K562 (cell line): ENCODE measurements at regions not wholly inside any gene's neighbourhood (a gene's known extent, or its start where the extent isn't known, plus 50 kb on each side); places are given as distances from the start of the nearest gene placed in this dataset.

Experiments
- ATAC-seq: fragments of 200-7000 bp; cut with Tn5 transposase; 3 replicates; pipeline ENCODE4 v1.9.1; 2020; ENCODE audit warnings: moderate library complexity
- BruUV-seq: library from RNA; stranded (reverse); fragments of 400-500 nt; replicated peaks from 2 replicates; lab custom pipeline; 2021; lab: Mats Ljungman, UMichigan
- CTCF ChIA-PET: fragments of 300-600 bp; formaldehyde crosslinking; extraction: SDS; loops from one replicate; lab custom pipeline; 2021; ENCODE audit warnings: low intra/inter-chr PET ratio; lab: Yijun Ruan, JAX
- POLR2A ChIA-PET: fragments of 300-600, 350-650 bp; sonication (Branson Sonifier 250); formaldehyde crosslinking; extraction: SDS; loops from one replicate; lab custom pipeline; 2021; ENCODE audit warnings: antibody characterized with exemption, inconsistent platforms; lab: Yijun Ruan, JAX
- DNase-seq, 4 experiments: peaks; one replicate each; pipeline versions ENCODE4 v3.0.0 to v3.0.0-alpha.2; 2011 to 2018; ENCODE audit warnings: low spot score in 3 of 4, mixed read lengths in 3 of 4; ENCODE audit errors: extremely low read depth in 1 of 4
- FAIRE-seq: peaks from 2 replicates; lab custom pipeline; 2011; peaks lifted over from hg19 to GRCh38; lab: Jason Lieb, UNC
- H2AFZ ChIP-seq: 2 replicates; pipeline ENCODE4 v1.6.0; 2011; ENCODE audit warnings: low read depth, low read length, control low read depth, inconsistent platforms
- H3K27ac ChIP-seq: fragments of 200-600 bp; 3 replicates; pipeline ENCODE4 v1.8.0; 2011; ENCODE audit warnings: low read depth, mild to moderate bottlenecking, control low read depth, inconsistent platforms, low read length, moderate library complexity, mixed read lengths; ENCODE audit errors: extremely low read depth
- H3K27me3 ChIP-seq, 2 experiments: fragments of 300-600 bp in 1 of 2; 2 replicates in 1 of 2; 3 replicates in 1 of 2; pipeline versions ENCODE4 v1.6.0 to v1.8.0; 2011; ENCODE audit warnings: inconsistent platforms in 2 of 2, low read length in 2 of 2, mild to moderate bottlenecking in 1 of 2, mixed read lengths in 1 of 2, moderate library complexity in 1 of 2; ENCODE audit not compliant: control insufficient read depth in 2 of 2, insufficient read depth in 2 of 2
- H3K36me3 ChIP-seq: fragments of 300-600 bp; 3 replicates; pipeline ENCODE4 v1.8.0; 2011; ENCODE audit warnings: mild to moderate bottlenecking, low read length, inconsistent platforms; ENCODE audit not compliant: control insufficient read depth, insufficient read depth
- H3K4me1 ChIP-seq, 2 experiments: fragments of 200-600 bp in 1 of 2; replicated peaks in 1 of 2; 2 replicates in 1 of 2; 3 replicates in 1 of 2; pipeline versions ENCODE4 v1.5.1 to v1.8.0; 2011; ENCODE audit warnings: inconsistent platforms in 2 of 2, low read length in 2 of 2, mild to moderate bottlenecking in 1 of 2, mixed read lengths in 1 of 2, moderate library complexity in 1 of 2; ENCODE audit not compliant: control insufficient read depth in 2 of 2, insufficient read depth in 2 of 2
- H3K4me2 ChIP-seq: 2 replicates; pipeline ENCODE4 v1.6.1; 2011; ENCODE audit warnings: low read length, control low read depth, inconsistent platforms, mixed read lengths; ENCODE audit not compliant: insufficient read depth
- H3K4me3 ChIP-seq: fragments of 200-600 bp; sonication (generic), shearing (Covaris generic); 2 replicates; pipeline ENCODE4 v1.5.1; 2016; ENCODE audit warnings: control low read depth, inconsistent platforms
- H3K79me2 ChIP-seq: fragments of 200-600 bp; 3 replicates; pipeline ENCODE4 v1.8.0; 2011; ENCODE audit warnings: low read length, inconsistent platforms; ENCODE audit not compliant: control insufficient read depth, insufficient read depth
- H3K9ac ChIP-seq, 2 experiments: 2 replicates each; pipeline versions ENCODE4 v1.6.0 to v1.6.1; 2011; ENCODE audit warnings: low read depth in 2 of 2, low read length in 2 of 2, control low read depth in 1 of 2, inconsistent platforms in 1 of 2, mild to moderate bottlenecking in 1 of 2, mixed read lengths in 1 of 2; ENCODE audit not compliant: insufficient read depth in 1 of 2
- H3K9me1 ChIP-seq: one replicate; pipeline ENCODE4 v1.6.0; 2011; ENCODE audit warnings: inconsistent platforms, mild to moderate bottlenecking, low read length, moderate library complexity; ENCODE audit not compliant: control insufficient read depth, insufficient read depth
- H3K9me3 ChIP-seq: replicated peaks from 2 replicates; pipeline ENCODE4 v1.5.1; 2011; ENCODE audit warnings: low read depth, low read length, inconsistent platforms; ENCODE audit not compliant: control insufficient read depth, insufficient read depth
- H4K20me1 ChIP-seq: replicated peaks from 2 replicates; pipeline ENCODE4 v1.6.1; 2011; ENCODE audit warnings: low read length, inconsistent platforms, mixed read lengths; ENCODE audit not compliant: control insufficient read depth, insufficient read depth
- CBFA2T3 ChIP-seq: fragments of 450-650 bp; IDR thresholded peaks from 2 replicates; pipeline ENCODE4 v1.6.1; 2017
- NELFE ChIP-seq: IDR thresholded peaks from 2 replicates; pipeline ENCODE4 v1.6.1; 2011; ENCODE audit warnings: mild to moderate bottlenecking; ENCODE audit not compliant: insufficient read depth, insufficient read length
- RBBP5 ChIP-seq: fragments of 200-600 bp; sonication (generic); IDR thresholded peaks from 2 replicates; pipeline ENCODE4 v1.6.1; 2012; ENCODE audit warnings: borderline replicate concordance, mild to moderate bottlenecking, low read length, control low read depth, inconsistent platforms; ENCODE audit not compliant: insufficient read depth, poor library complexity, severe bottlenecking
- SMAD1 ChIP-seq: fragments of 150-350 bp; IDR thresholded peaks from 2 replicates; pipeline ENCODE4 v1.6.1; 2014; ENCODE audit warnings: low read length, low read depth; ENCODE audit not compliant: partially characterized antibody
- ZNF551 ChIP-seq: fragments of 250-450 bp; sonication (Bioruptor Pico); IDR thresholded peaks from 2 replicates; pipeline ENCODE4 v1.5.0; 2021; ENCODE audit warnings: mild to moderate bottlenecking, moderate library complexity
- ZNF583 ChIP-seq: fragments of 250-450 bp; sonication (Bioruptor Pico); IDR thresholded peaks from 2 replicates; pipeline ENCODE4 v1.4.0; 2020
- WGBS: fragments of 100-300 bp; shearing (Covaris generic); methylation state at CpG from one replicate; pipeline ENCODE4 v1.1.6; 2016; ENCODE audit warnings: low coverage, mixed read lengths; ENCODE audit not compliant: insufficient coverage; ENCODE audit errors: missing lambda C conversion rate; 5-methylcytosine and 5-hydroxymethylcytosine counted together
- in situ Hi-C: fragments of 300-500 bp; cut with MboI; formaldehyde crosslinking; loops from 4 replicates; pipeline ENCODE4 v1.15.0; 2018; ENCODE audit warnings: inconsistent platforms, mixed read lengths
- intact Hi-C: fragments of 100-400 bp; cut with micrococcal nuclease; formaldehyde crosslinking; loops from 2 replicates; pipeline ENCODE4 v1.14.2; 2022
- TF ChIP-seq, protein P1 (sequence below): sonication (generic); formaldehyde crosslinking; IDR thresholded peaks from 2 replicates; pipeline ENCODE4 v1.8.0; 2023; ENCODE audit warnings: mild to moderate bottlenecking, missing genetic modification reagents
- TF ChIP-seq, protein P2 (sequence below): fragments of 450-650 bp; IDR thresholded peaks from 2 replicates; pipeline ENCODE4 v1.6.1; 2014; ENCODE audit warnings: low read depth, mild to moderate bottlenecking, moderate library complexity, borderline replicate concordance

DNA sequence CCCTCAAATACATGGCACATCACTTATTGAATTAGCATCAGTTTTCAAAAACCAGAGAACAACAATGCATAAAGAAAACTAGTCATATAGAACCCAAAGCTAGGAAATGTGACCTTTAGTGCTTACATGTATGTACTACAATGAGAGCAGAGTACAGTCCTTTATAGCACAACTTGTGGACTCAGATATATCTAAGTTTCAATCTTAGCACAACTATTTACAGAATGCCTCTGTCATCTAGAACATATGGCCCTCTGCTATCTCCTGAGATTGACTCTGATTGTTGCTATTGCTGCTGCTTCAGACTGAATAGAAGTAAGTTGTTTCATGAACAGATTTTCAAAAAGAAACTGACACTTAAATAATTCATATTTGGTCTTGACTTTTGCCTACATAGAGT is 1536.2 kb downstream of the EFNA5 start (continued):
- TF ChIP-seq SMAD1 (no peak), ZNF551 (CRISPR knock-in tag) (no peak), ZNF583 (no peak), NELFE (no peak)

DNA sequence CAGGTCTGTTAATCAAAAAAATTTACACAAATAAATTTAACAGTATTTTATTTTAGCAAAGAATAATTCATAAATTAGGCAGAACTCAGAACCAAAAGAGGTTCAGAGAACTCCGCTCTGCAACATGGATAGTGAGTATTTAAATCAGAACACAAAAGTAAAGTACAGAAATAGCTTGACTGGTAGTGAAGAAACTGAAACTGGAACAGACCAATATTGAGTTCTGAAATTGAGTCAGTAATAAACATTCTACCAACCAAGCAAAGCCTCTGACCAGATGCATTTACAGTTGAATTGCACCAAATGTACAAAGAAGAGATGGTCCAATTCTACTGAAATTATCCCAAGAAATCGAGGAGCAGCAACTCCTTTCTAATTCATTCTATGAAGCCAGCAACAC is 1542.8 kb downstream of the EFNA5 start:
- POLR2A ChIA-PET: no interaction called here
- 0% methylated on average over 2 of the region's 2 CpGs for WGBS
- no peaks in the 10 kb centered on the region for H3K36me3 ChIP-seq
- no peaks in the 10 kb centered on the region for H3K79me2 ChIP-seq
- H4K20me1 ChIP-seq: no peaks in the 10 kb centered on the region
- H3K27ac ChIP-seq: no peak overlapping the region
- H3K9me1 ChIP-seq: no peaks in the 10 kb centered on the region
- DNase-seq: no peak
- in situ Hi-C loops (no loop called here), intact Hi-C loops (no loop called here)
- ATAC-seq: no peak
- H3K4me3 ChIP-seq: no peak overlapping the region
- no peaks in the 10 kb centered on the region for H3K4me1 ChIP-seq
- no peak for FAIRE-seq
- BruUV-seq: no TSS peak
- H3K9ac ChIP-seq: no peak overlapping the region
- no peak overlapping the region for H3K4me2 ChIP-seq
- H3K9me3 ChIP-seq: no peaks in the 10 kb centered on the region
- no peaks in the 10 kb centered on the region for H3K27me3 ChIP-seq
- H2AFZ ChIP-seq: no peak overlapping the region
- TF ChIP-seq RBBP5: no peak
- CTCF ChIA-PET: no interaction called here

DNA sequence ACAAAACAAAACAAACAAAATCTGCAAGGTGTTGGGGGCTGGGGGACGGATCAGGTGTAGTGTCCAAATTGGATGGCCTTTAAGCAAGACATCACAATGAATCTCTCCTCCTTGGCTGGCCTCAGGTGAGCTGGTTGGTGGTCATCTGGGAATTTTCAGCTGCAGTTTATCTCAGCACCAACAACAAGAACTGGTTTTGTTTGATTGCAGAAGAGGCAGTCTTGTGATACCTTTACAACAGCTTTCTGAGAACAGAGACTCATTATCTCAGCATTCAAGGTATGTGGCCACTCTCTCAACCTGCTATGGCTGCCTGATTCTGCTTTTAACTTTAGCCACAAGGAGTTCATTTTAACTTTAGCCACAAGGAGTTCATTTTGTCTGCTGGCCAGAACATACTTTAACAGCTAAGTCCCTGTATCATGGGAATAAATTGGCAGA is 1543.4 kb downstream of the EFNA5 start:
- no TSS peak for BruUV-seq
- no peak for FAIRE-seq
- no peak overlapping the region for H3K27ac ChIP-seq
- no peak for DNase-seq
- H3K4me1 ChIP-seq: no peaks in the 10 kb centered on the region
- no peak overlapping the region for H2AFZ ChIP-seq
- 0% methylated on average over 1 of the region's 1 CpG for WGBS
- H3K36me3 ChIP-seq: no peaks in the 10 kb centered on the region
- no peaks in the 10 kb centered on the region for H3K27me3 ChIP-seq
- intact Hi-C loops (no loop called here), in situ Hi-C loops (no loop called here)
- H4K20me1 ChIP-seq: no peaks in the 10 kb centered on the region
- no peak overlapping the region for H3K4me3 ChIP-seq
- H3K9me3 ChIP-seq: no peaks in the 10 kb centered on the region
- ATAC-seq: no peak
- ChIA-PET POLR2A (no interaction called here), CTCF (no interaction called here)
- no peaks in the 10 kb centered on the region for H3K79me2 ChIP-seq
- H3K9me1 ChIP-seq: no peaks in the 10 kb centered on the region
- H3K9ac ChIP-seq: no peak overlapping the region
- no peak overlapping the region for H3K4me2 ChIP-seq
- peak; percentile 3; the same call in 1 of the 2 replicates for TF ChIP-seq CBFA2T3
- TF ChIP-seq, protein P1, sequence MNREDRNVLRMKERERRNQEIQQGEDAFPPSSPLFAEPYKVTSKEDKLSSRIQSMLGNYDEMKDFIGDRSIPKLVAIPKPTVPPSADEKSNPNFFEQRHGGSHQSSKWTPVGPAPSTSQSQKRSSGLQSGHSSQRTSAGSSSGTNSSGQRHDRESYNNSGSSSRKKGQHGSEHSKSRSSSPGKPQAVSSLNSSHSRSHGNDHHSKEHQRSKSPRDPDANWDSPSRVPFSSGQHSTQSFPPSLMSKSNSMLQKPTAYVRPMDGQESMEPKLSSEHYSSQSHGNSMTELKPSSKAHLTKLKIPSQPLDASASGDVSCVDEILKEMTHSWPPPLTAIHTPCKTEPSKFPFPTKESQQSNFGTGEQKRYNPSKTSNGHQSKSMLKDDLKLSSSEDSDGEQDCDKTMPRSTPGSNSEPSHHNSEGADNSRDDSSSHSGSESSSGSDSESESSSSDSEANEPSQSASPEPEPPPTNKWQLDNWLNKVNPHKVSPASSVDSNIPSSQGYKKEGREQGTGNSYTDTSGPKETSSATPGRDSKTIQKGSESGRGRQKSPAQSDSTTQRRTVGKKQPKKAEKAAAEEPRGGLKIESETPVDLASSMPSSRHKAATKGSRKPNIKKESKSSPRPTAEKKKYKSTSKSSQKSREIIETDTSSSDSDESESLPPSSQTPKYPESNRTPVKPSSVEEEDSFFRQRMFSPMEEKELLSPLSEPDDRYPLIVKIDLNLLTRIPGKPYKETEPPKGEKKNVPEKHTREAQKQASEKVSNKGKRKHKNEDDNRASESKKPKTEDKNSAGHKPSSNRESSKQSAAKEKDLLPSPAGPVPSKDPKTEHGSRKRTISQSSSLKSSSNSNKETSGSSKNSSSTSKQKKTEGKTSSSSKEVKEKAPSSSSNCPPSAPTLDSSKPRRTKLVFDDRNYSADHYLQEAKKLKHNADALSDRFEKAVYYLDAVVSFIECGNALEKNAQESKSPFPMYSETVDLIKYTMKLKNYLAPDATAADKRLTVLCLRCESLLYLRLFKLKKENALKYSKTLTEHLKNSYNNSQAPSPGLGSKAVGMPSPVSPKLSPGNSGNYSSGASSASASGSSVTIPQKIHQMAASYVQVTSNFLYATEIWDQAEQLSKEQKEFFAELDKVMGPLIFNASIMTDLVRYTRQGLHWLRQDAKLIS: no peak
- TF ChIP-seq, protein P2, sequence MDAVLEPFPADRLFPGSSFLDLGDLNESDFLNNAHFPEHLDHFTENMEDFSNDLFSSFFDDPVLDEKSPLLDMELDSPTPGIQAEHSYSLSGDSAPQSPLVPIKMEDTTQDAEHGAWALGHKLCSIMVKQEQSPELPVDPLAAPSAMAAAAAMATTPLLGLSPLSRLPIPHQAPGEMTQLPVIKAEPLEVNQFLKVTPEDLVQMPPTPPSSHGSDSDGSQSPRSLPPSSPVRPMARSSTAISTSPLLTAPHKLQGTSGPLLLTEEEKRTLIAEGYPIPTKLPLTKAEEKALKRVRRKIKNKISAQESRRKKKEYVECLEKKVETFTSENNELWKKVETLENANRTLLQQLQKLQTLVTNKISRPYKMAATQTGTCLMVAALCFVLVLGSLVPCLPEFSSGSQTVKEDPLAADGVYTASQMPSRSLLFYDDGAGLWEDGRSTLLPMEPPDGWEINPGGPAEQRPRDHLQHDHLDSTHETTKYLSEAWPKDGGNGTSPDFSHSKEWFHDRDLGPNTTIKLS: no peak
